ENCODE measurements at regions not wholly inside any gene's neighbourhood (a gene's known extent, or its start where the extent isn't known, plus 50 kb on each side); places are given as distances from the start of the nearest gene placed in this dataset.

DNA sequence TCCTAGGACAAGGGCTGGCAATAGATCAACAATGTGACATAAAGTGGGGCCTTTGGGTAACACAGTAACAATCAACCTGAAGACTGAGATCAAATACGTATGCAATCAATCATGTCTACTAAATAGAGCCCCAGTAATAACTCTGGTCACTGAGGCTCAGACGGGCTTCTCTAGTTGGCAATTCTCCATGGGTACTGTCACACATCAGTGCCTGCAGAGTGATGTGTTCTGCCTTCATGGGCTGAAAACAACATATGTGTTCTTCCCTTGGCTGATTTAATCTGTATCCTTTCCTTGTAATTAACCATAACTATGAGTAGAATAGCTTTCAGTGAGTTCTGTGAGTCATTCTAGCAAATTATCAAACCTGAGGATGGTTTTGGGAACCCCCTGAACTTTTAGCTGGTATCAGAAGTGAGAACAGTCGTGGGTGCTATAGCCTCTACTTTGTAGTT lies 113.6 kb downstream of the TMCO5A start:
- no peaks in the 10 kb centered on the region for H3K27me3 ChIP-seq
- H3K4me3 ChIP-seq, result no peak overlapping the region
- H3K27ac ChIP-seq, result no peak overlapping the region
- WGBS, 3 donors, result 75 to 78% (median 77%) methylated on average over 3 of the region's 3 CpGs
- TF ChIP-seq EP300 (IDR thresholded peaks at IDR 0.05), result no peak
- TF ChIP-seq POLR2A (IDR thresholded peaks at IDR 0.05), result no peak
- TF ChIP-seq, protein P1, sequence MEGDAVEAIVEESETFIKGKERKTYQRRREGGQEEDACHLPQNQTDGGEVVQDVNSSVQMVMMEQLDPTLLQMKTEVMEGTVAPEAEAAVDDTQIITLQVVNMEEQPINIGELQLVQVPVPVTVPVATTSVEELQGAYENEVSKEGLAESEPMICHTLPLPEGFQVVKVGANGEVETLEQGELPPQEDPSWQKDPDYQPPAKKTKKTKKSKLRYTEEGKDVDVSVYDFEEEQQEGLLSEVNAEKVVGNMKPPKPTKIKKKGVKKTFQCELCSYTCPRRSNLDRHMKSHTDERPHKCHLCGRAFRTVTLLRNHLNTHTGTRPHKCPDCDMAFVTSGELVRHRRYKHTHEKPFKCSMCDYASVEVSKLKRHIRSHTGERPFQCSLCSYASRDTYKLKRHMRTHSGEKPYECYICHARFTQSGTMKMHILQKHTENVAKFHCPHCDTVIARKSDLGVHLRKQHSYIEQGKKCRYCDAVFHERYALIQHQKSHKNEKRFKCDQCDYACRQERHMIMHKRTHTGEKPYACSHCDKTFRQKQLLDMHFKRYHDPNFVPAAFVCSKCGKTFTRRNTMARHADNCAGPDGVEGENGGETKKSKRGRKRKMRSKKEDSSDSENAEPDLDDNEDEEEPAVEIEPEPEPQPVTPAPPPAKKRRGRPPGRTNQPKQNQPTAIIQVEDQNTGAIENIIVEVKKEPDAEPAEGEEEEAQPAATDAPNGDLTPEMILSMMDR (IDR thresholded peaks at IDR 0.05), result no peak
- H3K9me3 ChIP-seq, result no peaks in the 10 kb centered on the region
- H3K36me3 ChIP-seq, result no peaks in the 10 kb centered on the region
- intact Hi-C loops (cut with DNase I), result no loop called here
- DNase-seq, result no peak
- peaks cover 5% of the 10 kb centered on the region for H3K4me1 ChIP-seq (ENCODE audit: insufficient read depth)

- TF ChIP-seq EP300 (IDR thresholded peaks at IDR 0.05) (no peak), POLR2A (IDR thresholded peaks at IDR 0.05) (no peak)
- TF ChIP-seq, protein P1 (IDR thresholded peaks at IDR 0.05), result no peak
- WGBS, 3 donors, result 91 to 93% (median 92%) methylated on average over 4 of the region's 4 CpGs
- intact Hi-C loops (cut with DNase I), result no loop called here
- no peaks in the 10 kb centered on the region for H3K27me3 ChIP-seq
- H3K9me3 ChIP-seq, result no peaks in the 10 kb centered on the region
- H3K4me1 ChIP-seq (ENCODE audit: insufficient read depth), result no peaks in the 10 kb centered on the region
- no peak overlapping the region for H3K27ac ChIP-seq
- no peak for DNase-seq
- no peak overlapping the region for H3K4me3 ChIP-seq
- no peaks in the 10 kb centered on the region for H3K36me3 ChIP-seq
Observed at GRCh38 chr15:38049891-38050290, 115.5 kb downstream of the TMCO5A start.

GRCh38 chr15:38050529-38051448 lies 116.3 kb downstream of the TMCO5A start:
- Histone ChIP-seq H3K27ac (no peak overlapping the region), H3K4me3 (no peak overlapping the region), H3K36me3 (no peaks in the 10 kb centered on the region), H3K27me3 (no peaks in the 10 kb centered on the region), H3K4me1 (ENCODE audit: insufficient read depth) (no peaks in the 10 kb centered on the region), H3K9me3 (no peaks in the 10 kb centered on the region)
- intact Hi-C loops (cut with DNase I), result no loop called here
- WGBS, 3 donors, result 52 to 66% (median 58%) methylated on average over 4 of the region's 4 CpGs
- DNase-seq, result no peak
- no peak for TF ChIP-seq POLR2A (IDR thresholded peaks at IDR 0.05)
- TF ChIP-seq EP300 (IDR thresholded peaks at IDR 0.05), result no peak
- TF ChIP-seq, protein P1 (IDR thresholded peaks at IDR 0.05), result no peak

GRCh38 chr15:38053205-38053604 lies 118.8 kb downstream of the TMCO5A start:
- H3K36me3 ChIP-seq, result no peaks in the 10 kb centered on the region
- 89 to 92% (median 91%) methylated on average over 2 of the region's 2 CpGs for WGBS, 3 donors
- DNase-seq, result no peak
- H3K4me3 ChIP-seq, result no peak overlapping the region
- no peak overlapping the region for H3K27ac ChIP-seq
- no peaks in the 10 kb centered on the region for H3K27me3 ChIP-seq
- H3K9me3 ChIP-seq, result no peaks in the 10 kb centered on the region
- H3K4me1 ChIP-seq (ENCODE audit: insufficient read depth), result no peaks in the 10 kb centered on the region
- intact Hi-C loops (cut with DNase I), result no loop called here
- TF ChIP-seq EP300 (IDR thresholded peaks at IDR 0.05) (no peak), POLR2A (IDR thresholded peaks at IDR 0.05) (no peak)
- TF ChIP-seq, protein P1 (IDR thresholded peaks at IDR 0.05), result no peak

Data from ovary (tissue), 7 donors.